Liver (tissue), 8 donors: ENCODE measurements at regions not wholly inside any gene's neighbourhood (a gene's known extent, or its start where the extent isn't known, plus 50 kb on each side); places are given as distances from the start of the nearest gene placed in this dataset.

Experiments used
- DNase-seq: peaks from one replicate; pipeline ENCODE4 v3.0.0-alpha.2; 2017; ENCODE audit warnings: low spot score
- H3K27ac ChIP-seq, 2 donors: one replicate each; pipeline ENCODE4 v1.7.0; 2013; ENCODE audit warnings: inconsistent platforms in 2 of 2, low read length in 2 of 2, control low read depth in 1 of 2, low read depth in 1 of 2, mild to moderate bottlenecking in 1 of 2
- H3K27me3 ChIP-seq, 4 donors: one replicate each; pipeline versions ENCODE4 v1.6.1 to v1.7.0; 2013; ENCODE audit warnings: low read length in 3 of 4, inconsistent platforms in 1 of 4, mild to moderate bottlenecking in 1 of 4, moderate library complexity in 1 of 4; ENCODE audit not compliant: control insufficient read depth in 4 of 4, insufficient read depth in 4 of 4
- H3K36me3 ChIP-seq, 4 donors: one replicate each; pipeline versions ENCODE4 v1.6.1 to v1.7.0; 2013; ENCODE audit warnings: low read length in 3 of 4, mild to moderate bottlenecking in 3 of 4, low read depth in 1 of 4, moderate library complexity in 1 of 4; ENCODE audit not compliant: control insufficient read depth in 4 of 4, insufficient read depth in 3 of 4
- H3K4me1 ChIP-seq, 4 donors: one replicate each; pipeline versions ENCODE4 v1.6.1 to v1.7.0; 2013; ENCODE audit warnings: low read length in 3 of 4, mild to moderate bottlenecking in 3 of 4, moderate library complexity in 1 of 4; ENCODE audit not compliant: control insufficient read depth in 4 of 4, insufficient read depth in 4 of 4
- H3K4me3 ChIP-seq, 3 donors: one replicate each; pipeline versions ENCODE4 v1.6.1 to v1.7.0; 2013; ENCODE audit warnings: low read length in 3 of 3, control low read depth in 1 of 3, low read depth in 1 of 3, mild to moderate bottlenecking in 1 of 3
- H3K9ac ChIP-seq, 2 donors: one replicate each; pipeline ENCODE4 v1.7.0; 2013; ENCODE audit warnings: low read length in 2 of 2, mild to moderate bottlenecking in 2 of 2, moderate library complexity in 2 of 2, control low read depth in 1 of 2, low read depth in 1 of 2
- H3K9me3 ChIP-seq, 4 donors: one replicate each; pipeline versions ENCODE4 v1.6.1 to v1.7.0; 2013; ENCODE audit warnings: low read length in 3 of 4; ENCODE audit not compliant: control insufficient read depth in 4 of 4
- ATF3 ChIP-seq: IDR thresholded peaks from 2 replicates; pipeline ENCODE4 v1.6.1; 2016; ENCODE audit warnings: antibody characterized with exemption
- CTCF ChIP-seq: fragments of 150-350 bp; IDR thresholded peaks from 2 replicates; pipeline ENCODE4 v1.5.1; 2017; ENCODE audit warnings: improper control_type of control experiment, low read depth, low read length; ENCODE audit not compliant: missing input control
- EGR1 ChIP-seq, 2 donors: IDR thresholded peaks; 2 replicates each; pipeline ENCODE4 v1.6.1; 2016 to 2018; ENCODE audit warnings: antibody characterized with exemption in 2 of 2, low read depth in 2 of 2
- FOXA1 ChIP-seq: IDR thresholded peaks from 2 replicates; pipeline ENCODE4 v1.6.1; 2016; ENCODE audit warnings: antibody characterized with exemption
- GABPA ChIP-seq, 2 donors: IDR thresholded peaks in 1 of 2; conservative IDR thresholded peaks in 1 of 2; 2 replicates each; pipeline ENCODE4 v1.6.1; 2016; ENCODE audit warnings: antibody characterized with exemption in 2 of 2, mild to moderate bottlenecking in 1 of 2, moderate library complexity in 1 of 2
- HNF4A ChIP-seq, 2 donors: conservative IDR thresholded peaks; 2 replicates each; pipeline ENCODE4 v1.6.1; 2016; ENCODE audit warnings: antibody characterized with exemption in 2 of 2, mild to moderate bottlenecking in 2 of 2
- HNF4G ChIP-seq: IDR thresholded peaks from 2 replicates; pipeline ENCODE4 v1.6.1; 2016; ENCODE audit warnings: antibody characterized with exemption
- JUND ChIP-seq, 2 donors: IDR thresholded peaks; 2 replicates each; pipeline ENCODE4 v1.6.1; 2016; ENCODE audit warnings: antibody characterized with exemption in 2 of 2
- MAX ChIP-seq: IDR thresholded peaks from 2 replicates; pipeline ENCODE4 v1.6.1; 2016; ENCODE audit warnings: antibody characterized with exemption
- NR2F2 ChIP-seq: IDR thresholded peaks from 2 replicates; pipeline ENCODE4 v1.6.1; 2016; ENCODE audit warnings: antibody characterized with exemption
- RAD21 ChIP-seq, 2 donors: IDR thresholded peaks; 2 replicates each; pipeline ENCODE4 v1.6.1; 2016; ENCODE audit warnings: antibody characterized with exemption in 2 of 2, mild to moderate bottlenecking in 2 of 2
- RXRA ChIP-seq, 2 donors: IDR thresholded peaks; 2 replicates each; pipeline ENCODE4 v1.6.1; 2017 to 2018; ENCODE audit warnings: antibody characterized with exemption in 2 of 2, mild to moderate bottlenecking in 1 of 2
- TAF1 ChIP-seq: conservative IDR thresholded peaks from 2 replicates; pipeline ENCODE4 v1.6.1; 2016; ENCODE audit warnings: antibody characterized with exemption, mild to moderate bottlenecking
- YY1 ChIP-seq: IDR thresholded peaks from 2 replicates; pipeline ENCODE4 v1.6.1; 2016; ENCODE audit warnings: antibody characterized with exemption, mild to moderate bottlenecking
- ZBTB33 ChIP-seq: IDR thresholded peaks from 2 replicates; pipeline ENCODE4 v1.6.1; 2016; ENCODE audit warnings: antibody characterized with exemption
- WGBS: extraction: QIAGEN DNeasy Blood & Tissue Kit; methylation state at CpG from one replicate; pipeline ENCODE4 v1.1.7; 2013; 5-methylcytosine and 5-hydroxymethylcytosine counted together
- donor health status: healthy.
- donor health status: healthy.
- donor health status: healthy.
- donor health status: healthy.
- donor health status: healthy.

GRCh38 chr3:117587416-117587815 lies 877.8 kb downstream of the TUSC7 start:
- H3K27ac ChIP-seq = no peak overlapping the region
- 70% methylated on average over 2 of the region's 2 CpGs for WGBS
- DNase-seq = no peak
- no peaks in the 10 kb centered on the region for H3K4me1 ChIP-seq
- H3K36me3 ChIP-seq = no peaks in the 10 kb centered on the region
- no peaks in the 10 kb centered on the region for H3K9me3 ChIP-seq
- H3K4me3 ChIP-seq = no peak overlapping the region
- TF ChIP-seq FOXA1 (no peak), NR2F2 (no peak), ZBTB33 (no peak)
- H3K27me3 ChIP-seq = no peaks in the 10 kb centered on the region
- no peak overlapping the region for H3K9ac ChIP-seq

- Histone ChIP-seq H3K27me3 (no peaks in the 10 kb centered on the region), H3K4me1 (no peaks in the 10 kb centered on the region), H3K9me3 (no peaks in the 10 kb centered on the region), H3K4me3 (no peak overlapping the region), H3K27ac (no peak overlapping the region), H3K36me3 (no peaks in the 10 kb centered on the region), H3K9ac (no peak overlapping the region)
- DNase-seq = no peak
- 53% methylated on average over 2 of the region's 2 CpGs for WGBS
- TF ChIP-seq MAX (no peak), TAF1 (no peak), ATF3 (no peak), EGR1 (IDR thresholded peaks at IDR 0.05; ENCODE audit: low read depth in 2 of 2) (no peak), YY1 (no peak), RAD21 (IDR thresholded peaks at IDR 0.05) (no peak), RXRA (IDR thresholded peaks at IDR 0.05) (no peak), GABPA (IDR thresholded peaks at IDR 0.05 in 1 of 2, conservative IDR thresholded peaks at IDR 0.05 in 1 of 2) (no peak), CTCF (no peak), ZBTB33 (no peak), HNF4G (no peak)
Observed at GRCh38 chr3:117589454-117589853, 879.9 kb downstream of the TUSC7 start.

- Histone ChIP-seq H3K27ac (no peak overlapping the region), H3K36me3 (no peaks in the 10 kb centered on the region), H3K27me3 (peaks cover 0 to 8% (median 0%) of the 10 kb centered on the region in 4 donors), H3K9me3 (no peaks in the 10 kb centered on the region), H3K9ac (no peak overlapping the region), H3K4me3 (no peak overlapping the region), H3K4me1 (no peaks in the 10 kb centered on the region)
- WGBS = 33% methylated on average over 1 of the region's 1 CpG
- DNase-seq = no peak
- no peak for TF ChIP-seq TAF1
- no peak for TF ChIP-seq JUND (IDR thresholded peaks at IDR 0.05)
- TF ChIP-seq ZBTB33 = no peak
- TF ChIP-seq EGR1 (IDR thresholded peaks at IDR 0.05; ENCODE audit: low read depth in 2 of 2) = no peak
- no peak for TF ChIP-seq MAX
- TF ChIP-seq GABPA (IDR thresholded peaks at IDR 0.05 in 1 of 2, conservative IDR thresholded peaks at IDR 0.05 in 1 of 2) = no peak
- no peak for TF ChIP-seq ATF3
- TF ChIP-seq RAD21 (IDR thresholded peaks at IDR 0.05) = no peak
- TF ChIP-seq HNF4A (conservative IDR thresholded peaks at IDR 0.05) = no peak
- no peak for TF ChIP-seq RXRA (IDR thresholded peaks at IDR 0.05)
- no peak for TF ChIP-seq HNF4G
- no peak for TF ChIP-seq NR2F2
Observed at GRCh38 chr3:117595615-117596014, 886.0 kb downstream of the TUSC7 start.
